ENCODE measurements at regions not wholly inside any gene's neighbourhood (a gene's known extent, or its start where the extent isn't known, plus 50 kb on each side); places are given as distances from the start of the nearest gene placed in this dataset.
A peak's percentile ranks its signal among the peaks of the same experiment; 100 is the strongest.

DNA sequence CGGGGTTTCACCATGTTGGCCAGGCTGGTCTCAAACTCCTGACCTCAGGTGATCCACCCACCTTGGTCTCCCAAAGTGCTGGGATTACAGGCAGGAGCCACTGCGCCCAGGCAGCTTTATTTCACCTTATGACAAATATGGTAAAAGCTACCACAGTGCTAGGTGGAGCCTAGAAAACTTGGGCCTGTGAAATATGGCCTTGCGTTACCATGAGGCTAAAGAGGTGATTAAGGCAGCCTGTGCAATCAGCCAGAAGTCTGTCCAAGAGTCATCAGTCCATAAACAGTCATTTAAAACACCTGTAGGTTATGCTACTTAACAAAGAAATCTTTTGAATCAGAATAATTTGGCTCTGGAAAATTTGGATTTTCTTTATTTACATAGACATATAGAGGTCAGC is 114.8 kb upstream of the ANKH start:
- DNase-seq (ENCODE audit: low spot score) = no peak

DNA sequence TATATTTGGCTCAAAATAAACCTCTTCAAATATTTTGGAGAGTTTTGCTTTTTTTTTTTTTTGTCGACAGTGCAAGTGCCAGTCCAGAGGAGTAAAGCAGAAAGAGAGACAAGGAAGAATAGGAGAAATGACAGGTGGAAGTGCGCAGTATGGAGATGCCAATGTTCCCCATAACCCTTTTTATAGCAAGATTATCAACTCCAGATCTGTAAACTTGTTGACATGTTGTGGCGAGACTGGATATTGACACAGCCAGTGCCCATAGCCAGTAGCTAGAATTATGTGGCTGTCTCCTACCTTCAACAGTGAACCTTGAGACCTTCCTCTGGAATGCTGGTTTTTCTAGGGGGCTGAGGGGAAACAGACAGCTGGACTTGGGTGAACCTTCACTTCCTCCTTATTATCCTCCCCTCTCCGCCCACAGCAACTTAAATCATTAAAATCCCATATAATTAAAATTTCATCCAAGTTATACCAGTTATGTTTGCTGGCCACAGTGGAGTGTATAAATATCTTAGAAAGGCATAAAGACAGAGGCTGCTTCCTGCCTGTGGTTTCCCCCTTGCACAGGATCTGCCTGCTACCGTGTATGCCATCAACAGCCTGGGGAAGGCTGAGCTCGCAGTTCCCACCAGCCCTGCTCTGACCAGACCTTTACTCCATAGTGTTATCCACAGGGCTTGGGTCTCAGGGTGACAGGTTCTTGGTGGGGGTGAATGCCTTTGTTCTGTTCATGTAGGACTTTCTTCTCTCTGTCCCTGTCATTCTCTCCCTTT is 112.3 kb upstream of the ANKH start:
- DNase-seq (ENCODE audit: low spot score) = no peak

DNA sequence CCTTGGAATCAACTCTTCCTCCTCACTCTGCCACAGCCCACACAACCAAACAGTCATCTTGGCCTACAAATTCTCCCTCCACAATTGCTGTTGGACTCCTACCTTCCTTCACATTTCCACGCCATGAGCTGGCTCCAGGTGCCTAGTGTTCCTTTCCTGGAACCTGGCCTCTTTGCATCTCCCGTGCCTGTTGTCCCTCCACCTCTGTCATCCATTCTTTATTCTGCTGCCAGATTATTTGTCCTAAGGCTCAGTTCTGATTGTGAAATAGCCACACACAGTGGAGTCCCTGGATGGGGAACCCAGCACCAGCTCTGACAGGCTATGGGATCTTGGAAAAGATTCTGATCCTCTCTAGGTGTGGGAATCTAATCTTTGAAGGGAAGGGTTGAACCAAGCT is 109.1 kb upstream of the ANKH start:
- no peak for DNase-seq (ENCODE audit: low spot score)

DNA sequence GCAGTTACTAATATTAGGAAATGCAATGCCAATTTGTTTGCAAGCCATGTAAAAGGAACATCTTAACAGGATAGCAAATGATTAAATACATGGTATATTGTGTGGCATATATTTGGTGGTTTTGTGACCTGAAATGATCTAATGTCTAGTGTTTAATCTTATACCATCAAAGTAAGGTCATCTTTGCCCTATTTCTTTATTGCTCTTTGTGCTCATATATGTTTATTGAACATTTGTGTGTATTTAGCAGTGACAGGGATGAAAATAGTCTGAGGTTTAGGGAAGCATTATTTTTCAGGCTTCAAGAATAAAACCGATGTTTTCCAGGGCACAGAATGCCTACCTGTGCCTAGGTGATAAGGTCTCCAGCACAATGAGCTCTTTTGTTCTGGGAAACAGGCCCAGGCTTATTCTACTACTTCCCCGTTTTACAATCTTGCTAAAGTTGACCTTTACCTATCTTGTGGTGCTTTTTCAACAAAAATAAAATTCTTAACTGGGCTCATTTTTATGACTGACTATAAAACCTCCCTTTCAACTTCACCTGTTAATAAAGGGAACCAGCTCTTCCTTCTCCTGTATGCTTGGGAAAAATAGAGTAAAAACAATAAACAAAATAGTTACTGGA is 105.6 kb upstream of the ANKH start:
- no peak for DNase-seq (ENCODE audit: low spot score)

DNA sequence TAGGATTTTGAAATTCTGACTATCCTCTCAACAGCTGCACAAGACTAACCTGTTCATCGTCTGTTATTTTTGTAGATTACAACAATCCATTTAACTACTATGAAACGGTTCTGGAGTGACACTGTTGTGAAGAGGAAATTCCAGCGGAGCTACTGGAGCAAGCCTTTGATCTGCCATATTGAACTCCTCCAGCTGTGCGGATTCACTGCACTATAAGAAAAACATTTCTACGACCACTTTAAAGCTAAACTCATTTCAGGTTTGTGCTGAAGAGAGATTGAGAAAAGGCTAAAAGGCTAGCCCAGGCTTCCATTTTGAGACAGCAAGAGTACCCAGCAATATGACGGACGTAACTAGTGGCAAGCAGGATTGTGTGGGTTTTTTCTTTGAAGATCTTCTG is 104.9 kb upstream of the ANKH start:
- no peak for DNase-seq (ENCODE audit: low spot score)

DNA sequence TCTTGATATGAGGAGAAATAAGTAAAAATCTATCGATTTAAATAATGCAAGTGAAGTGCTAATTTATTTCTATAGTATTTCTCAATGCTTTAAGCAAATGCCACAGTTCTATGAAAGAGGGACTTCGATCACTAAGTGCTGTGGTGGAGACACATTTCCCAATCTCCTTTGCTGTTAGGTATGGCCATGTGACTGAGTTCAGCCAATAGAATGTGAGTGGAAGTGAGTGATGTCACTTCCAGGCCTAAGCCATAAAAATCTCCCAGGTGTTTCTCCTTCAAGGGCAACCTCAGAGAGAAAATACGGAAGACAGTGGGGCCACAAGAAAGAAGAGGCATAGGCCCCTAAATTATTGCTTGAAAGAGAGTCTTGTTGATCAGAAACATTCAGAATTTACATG is 100.3 kb upstream of the ANKH start:
- DNase-seq (ENCODE audit: low spot score) = no peak

DNA sequence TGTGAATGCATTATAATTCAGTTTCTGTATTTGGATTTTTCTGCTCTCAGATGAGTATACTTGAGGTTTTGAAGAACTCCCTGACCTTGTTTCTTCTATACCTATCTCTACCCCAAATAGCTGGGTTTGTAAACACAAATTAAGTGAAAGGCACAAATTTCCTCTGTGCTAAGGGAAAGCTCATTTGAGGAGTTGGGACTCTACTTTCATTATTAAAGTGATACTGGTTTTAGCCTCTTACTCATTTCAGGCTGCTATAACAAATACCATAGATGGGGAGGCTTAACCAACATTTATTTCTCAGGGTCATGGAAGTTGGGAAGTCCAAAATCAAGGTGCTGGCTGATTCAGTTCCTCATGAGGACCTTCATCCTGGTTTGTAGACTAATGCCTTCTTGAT is 97.2 kb upstream of the ANKH start:
- DNase-seq (ENCODE audit: low spot score) = no peak

DNA sequence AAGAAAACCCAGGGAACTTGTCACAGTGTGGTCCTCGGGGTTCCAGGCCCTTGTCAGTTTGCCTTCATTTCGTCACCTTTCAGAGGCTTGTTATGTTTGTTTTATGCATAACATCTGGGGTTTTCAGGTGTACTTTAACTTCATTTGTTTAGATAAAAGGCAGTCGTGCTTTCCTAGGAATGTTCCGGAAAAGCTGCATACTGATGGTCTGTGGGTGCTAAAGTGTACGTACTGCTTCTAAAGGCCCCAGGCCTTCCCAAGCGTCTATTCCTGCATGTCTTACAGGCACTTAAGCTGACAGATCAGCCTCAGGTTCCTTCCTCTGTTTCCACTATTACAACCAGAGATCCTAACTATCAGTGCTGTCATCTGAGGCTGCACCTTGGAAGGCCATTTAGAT is 95.6 kb upstream of the ANKH start:
- DNase-seq (ENCODE audit: low spot score) = no peak

DNA sequence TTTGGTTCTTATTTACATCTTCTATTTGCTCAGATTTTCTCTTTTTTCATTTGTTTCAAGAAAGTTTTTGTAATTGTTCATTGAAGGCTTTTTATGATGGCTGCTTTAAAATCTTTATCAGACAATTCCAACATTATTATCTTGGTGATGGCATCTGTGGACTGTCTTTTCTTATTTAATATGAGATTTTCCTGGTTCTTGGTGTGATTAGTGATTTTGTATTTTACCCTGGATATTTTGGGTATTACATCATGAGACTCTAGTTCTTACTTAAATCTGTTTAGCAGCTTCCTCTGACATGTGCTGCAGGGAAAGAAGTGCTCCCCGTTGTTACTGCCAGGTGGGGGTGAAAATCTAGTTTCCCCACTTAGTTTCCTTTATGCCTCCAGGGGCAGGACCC is 94.2 kb upstream of the ANKH start:
- DNase-seq (ENCODE audit: low spot score) = no peak

DNA sequence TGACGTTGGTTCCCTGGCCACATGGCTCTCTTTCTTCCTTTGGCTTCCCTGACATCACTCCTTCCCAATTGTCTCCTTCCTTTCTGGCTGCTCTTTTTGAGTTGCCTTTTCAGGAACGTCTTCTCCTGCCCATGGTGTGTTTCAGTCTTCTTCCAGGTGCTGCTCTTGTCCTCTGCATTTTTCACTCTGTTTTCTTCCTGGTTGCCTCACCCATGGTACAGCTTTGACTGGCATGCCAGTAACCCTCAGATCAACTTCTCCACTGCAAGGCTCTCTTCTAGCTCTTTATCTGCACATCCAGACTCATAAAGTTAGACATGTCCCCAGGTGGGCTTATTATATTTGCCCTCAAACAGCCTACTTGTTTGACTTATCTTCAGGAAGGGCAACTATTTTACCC is 91.0 kb upstream of the ANKH start:
- no peak for DNase-seq (ENCODE audit: low spot score)

DNA sequence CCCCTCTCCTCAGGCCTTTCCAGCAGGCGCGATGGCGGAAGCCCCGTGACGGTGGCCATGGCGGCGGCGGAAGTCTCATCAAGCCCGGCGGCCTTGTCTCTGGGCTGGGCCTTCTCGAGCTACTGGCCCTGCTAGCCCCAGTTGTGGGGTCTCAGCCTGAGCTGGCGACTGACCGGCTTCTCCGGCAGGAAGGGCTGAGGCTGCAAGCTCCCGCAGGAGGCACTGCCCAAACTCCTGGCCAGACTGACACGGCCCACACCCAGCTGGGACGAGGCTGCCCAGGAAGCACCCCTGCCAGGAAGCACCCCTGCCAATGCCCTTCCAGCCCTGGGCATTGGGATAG is 88.5 kb upstream of the ANKH start:
- no peak for DNase-seq (ENCODE audit: low spot score)

DNA sequence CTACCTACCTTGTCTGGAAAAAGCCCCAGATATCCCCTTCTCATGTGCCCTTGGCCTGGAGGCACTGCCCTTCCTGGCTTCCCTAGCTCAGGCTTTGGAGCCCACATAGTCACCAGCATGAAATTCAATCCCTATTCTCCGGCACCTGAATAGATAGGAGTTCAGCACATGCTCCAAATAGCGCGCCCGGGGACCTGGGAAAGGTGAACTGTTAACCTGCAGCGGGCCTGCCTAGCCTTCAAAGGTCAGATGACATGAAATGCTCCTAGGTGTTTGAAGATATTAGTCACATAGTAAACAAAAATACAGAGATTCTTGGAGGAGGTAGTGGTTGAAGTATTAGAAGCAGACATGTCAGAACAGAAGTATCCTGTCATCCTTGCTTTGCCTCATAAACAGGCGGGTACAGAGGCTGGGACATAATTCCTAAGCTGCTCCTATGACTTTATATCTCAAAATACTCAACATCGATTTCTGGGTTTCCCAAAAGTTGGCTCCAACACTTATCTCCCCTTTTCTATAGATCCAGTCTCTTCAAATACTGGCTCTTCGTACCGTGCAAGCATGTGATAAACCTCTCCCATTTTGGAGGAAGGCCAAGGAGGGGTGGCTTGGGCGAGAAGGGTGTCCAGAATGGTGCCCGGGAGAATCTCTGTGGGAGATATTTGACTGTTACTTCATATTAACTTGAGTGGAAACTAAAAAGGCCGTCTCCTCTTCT is 88.0 kb upstream of the ANKH start:
- DNase-seq (ENCODE audit: low spot score) = no peak

DNA sequence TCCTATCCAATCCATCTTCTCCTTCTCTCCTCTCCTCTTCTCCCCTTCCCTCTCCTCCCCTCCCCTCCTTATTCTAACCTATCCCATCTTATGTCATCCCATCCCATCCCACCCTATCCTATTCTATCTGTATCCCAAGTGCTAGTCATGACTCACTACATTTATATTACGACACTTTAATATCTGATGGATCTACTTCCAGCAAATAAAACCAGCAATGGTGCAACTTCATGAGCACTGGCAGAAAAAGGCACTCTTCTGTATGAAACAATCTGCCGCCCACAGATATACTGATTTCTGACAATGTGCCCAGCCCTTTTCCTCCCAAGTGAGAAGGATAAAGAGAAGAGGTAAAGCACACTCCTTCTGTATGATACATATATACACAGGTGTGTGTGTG is 86.6 kb upstream of the ANKH start:
- no peak for DNase-seq (ENCODE audit: low spot score)

DNA sequence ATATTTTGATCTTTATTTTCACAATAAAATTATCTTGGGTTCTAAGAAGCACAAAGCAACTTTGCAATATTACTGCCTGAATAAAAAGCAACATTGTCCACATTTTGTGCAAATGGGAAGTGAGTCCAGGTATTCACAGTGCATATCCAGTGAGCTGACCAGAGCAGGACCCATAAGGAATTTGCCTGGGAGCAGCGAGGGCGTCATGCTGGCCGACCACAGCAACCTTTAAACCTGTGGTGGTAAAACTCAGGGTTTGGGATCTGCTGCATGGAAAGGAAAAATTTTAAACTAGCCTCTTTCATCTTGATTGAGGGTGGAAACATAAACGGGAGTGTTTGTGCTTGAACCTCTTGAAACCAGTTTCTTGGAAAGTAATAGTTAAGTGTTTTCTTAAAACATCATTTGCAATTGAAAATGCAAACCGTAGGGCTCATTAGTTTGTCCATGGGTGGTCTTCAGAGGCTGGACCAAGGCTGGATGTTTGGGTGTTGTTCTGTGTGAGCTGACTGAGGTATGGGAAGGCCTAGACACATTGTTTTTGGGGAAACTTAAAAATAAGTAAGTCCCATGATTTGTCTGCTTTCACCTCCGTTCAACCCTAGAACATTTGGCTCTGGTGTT is 85.0 kb upstream of the ANKH start:
- DNase-seq (ENCODE audit: low spot score) = no peak

DNA sequence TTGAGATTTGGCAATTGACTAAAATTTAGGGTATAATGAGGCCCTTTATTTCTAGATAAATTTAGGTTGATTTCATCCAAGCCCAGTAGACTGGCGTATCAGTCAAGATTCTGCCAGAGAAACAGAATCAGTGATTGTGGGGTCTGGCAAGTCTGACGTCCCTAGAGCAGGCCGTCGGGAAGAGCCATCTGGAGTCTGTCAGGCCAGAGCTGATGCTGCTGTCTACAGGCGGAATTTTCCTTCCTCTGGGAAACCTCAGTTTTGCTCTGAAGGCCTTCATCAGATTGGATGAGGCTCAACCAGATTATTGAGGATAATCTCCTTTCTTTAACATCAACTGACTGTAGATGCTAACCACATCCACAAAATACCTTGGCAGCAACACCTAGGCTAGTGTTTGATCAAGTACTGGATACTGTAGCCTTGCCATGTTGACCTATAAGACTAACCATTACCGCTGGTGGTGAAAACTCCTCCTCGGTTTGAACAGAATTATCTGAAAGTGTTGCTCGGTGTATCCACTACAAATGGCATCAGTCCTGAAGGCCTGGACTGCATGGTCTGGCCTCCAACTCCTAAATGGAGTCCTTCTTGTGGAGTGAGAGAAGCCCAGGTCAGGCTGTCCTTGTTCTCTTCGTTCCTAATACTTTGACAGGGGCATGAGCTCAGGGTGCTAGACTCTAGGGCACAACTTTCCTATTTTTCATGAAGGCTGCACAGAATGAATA is 83.2 kb upstream of the ANKH start:
- DNase-seq (ENCODE audit: low spot score) = peak; percentile 92

DNA sequence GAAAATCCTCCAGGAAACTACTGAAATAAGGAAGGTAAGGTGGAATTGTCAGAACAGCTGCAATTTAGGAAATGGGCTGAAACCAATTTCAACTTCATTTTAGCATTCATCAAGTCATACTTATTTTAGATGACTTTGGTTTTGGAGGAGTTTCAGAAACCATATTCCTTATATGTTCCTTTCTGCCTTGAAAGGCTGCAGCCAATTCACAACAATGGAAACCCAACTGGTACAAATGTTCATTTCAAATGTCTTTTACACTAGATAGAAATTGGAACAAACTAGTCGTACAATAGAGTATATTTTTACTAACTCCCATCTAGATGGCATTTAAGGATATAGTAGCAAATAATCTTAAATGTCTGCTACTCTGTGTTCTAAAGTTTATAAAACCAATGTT is 82.6 kb upstream of the ANKH start:
- DNase-seq (ENCODE audit: low spot score) = peak; percentile 12

DNA sequence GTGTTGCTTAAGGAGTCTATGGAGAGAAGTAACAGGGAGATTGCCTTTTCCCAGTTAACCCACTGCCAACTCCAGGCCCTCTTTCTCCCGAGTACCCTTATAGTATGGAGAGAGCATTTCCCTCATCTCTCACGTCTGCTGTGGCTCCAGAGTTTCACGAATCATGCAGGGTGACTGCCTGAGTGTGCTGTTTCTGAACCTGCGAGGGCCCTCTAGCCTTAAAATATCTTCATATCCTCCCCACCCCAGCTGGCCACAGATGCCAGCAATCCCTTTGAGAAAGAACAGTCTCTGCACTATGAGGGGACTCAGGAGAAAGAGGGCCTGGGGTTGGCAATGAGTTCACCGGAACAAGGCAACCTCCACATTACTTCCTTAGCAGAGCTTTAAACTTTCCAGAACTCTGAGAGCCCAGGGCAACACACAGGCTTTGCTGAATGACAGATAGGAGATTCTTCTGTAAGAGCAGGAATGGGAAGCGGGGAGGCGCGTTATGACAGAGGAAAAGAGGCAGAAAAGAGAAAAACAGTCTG is 81.6 kb upstream of the ANKH start:
- peak; percentile 68 for DNase-seq (ENCODE audit: low spot score)

DNA sequence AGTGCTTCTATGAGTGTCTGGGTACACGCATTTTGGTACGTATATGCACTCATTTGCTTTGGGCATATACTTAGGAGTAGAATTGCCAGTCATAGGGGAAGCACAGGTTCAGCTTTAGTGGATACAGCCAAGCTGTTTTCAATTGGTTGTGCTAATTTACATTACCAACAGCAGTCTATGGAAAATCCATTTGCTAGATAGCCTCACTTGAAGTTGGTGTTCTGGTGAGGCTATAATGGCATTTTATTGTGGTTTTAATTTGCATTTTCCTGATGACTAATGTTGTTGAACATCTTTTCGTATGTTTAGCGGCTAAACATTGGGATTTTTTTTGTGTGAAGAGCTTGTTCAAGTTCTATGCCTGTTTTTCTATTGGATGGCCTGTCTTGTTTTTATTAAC is 76.8 kb upstream of the ANKH start:
- DNase-seq (ENCODE audit: low spot score) = no peak

DNA sequence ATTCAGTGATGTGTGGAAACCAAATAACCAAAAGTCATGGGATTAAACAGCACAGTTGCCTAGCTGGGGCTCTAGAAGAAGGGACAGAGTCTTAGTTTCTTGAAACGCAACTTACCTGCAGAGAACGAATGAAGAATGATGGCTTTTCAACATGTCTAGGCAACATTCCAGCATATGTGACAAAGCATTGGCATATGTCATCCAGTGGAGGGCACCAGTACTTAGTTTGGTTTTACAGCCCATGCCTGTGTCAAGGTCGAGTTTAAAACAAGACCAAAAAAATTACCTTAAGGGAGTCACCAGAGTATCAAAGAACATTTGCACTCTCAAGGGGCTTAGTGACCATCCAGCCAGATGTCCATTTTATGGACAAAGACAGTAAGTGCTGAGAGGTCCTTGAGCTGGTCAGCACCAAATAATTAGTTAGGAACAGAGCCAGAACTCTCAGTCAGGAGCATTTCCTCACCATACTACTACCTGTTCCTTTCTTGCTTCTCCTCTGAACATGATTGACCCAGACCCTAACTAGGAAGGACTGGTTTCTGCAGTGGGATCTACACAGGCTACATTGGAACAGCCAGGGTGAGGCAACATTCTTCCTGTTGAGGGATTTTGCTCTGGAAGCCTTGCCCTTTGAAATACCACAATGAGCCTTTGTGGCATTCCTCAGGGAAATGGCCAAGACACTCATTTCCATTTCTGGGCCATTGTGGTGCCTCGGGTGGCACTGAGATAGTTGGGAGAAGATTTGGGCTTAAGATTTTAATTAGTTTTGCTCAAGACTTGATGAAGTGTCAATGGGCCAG is 75.4 kb upstream of the ANKH start:
- no peak for DNase-seq (ENCODE audit: low spot score)

DNA sequence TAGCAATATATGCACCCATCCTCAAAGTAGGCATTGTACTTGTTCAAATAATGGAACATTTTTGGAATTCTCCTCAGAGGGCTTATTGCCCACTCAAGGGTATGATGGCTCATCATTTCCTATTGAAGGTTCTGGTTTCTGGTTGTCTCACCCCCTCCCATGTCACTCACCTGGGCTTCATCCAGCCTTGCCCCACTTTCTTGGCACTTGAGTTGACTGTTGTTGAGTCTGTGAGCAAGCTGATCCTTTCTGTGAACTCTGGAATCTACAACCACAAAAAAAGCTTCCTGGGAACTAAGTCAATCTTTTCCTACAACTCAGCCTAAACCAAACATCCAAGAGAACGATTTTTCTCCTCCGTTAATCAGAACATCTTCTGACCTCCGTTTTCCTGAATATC is 73.9 kb upstream of the ANKH start:
- DNase-seq (ENCODE audit: low spot score) = no peak

DNA sequence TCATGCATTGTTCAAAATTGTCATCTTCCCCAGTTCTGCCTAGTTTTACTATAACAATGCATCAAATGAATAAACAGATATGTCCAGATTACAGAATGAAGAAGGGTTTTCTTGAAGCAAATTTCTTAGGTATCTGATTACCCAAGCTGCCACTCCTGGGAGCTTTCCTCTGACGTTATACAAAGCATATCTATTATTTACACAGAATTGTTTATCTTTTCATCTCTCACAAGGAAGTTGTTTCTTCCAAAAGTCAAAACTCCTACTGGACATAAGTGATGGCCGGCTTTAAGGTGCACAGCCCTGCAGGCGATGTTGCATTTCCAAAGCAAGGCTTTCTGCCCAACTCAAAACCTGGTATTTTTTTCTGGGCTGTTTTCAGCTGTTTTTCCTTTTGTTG is 73.4 kb upstream of the ANKH start:
- no peak for DNase-seq (ENCODE audit: low spot score)

Measured in umbilical cord (tissue), 1 donor.